SKM-1 (cell line): ENCODE measurements at regions not wholly inside any gene's neighbourhood (a gene's known extent, or its start where the extent isn't known, plus 50 kb on each side); places are given as distances from the start of the nearest gene placed in this dataset.
A peak's percentile ranks its signal among the peaks of the same experiment; 100 is the strongest.

Source experiments
- DNase-seq: peaks from one replicate; lab custom pipeline; 2025; ENCODE audit not compliant: unreplicated experiment; lab: John Stamatoyannopoulos, UW

DNA sequence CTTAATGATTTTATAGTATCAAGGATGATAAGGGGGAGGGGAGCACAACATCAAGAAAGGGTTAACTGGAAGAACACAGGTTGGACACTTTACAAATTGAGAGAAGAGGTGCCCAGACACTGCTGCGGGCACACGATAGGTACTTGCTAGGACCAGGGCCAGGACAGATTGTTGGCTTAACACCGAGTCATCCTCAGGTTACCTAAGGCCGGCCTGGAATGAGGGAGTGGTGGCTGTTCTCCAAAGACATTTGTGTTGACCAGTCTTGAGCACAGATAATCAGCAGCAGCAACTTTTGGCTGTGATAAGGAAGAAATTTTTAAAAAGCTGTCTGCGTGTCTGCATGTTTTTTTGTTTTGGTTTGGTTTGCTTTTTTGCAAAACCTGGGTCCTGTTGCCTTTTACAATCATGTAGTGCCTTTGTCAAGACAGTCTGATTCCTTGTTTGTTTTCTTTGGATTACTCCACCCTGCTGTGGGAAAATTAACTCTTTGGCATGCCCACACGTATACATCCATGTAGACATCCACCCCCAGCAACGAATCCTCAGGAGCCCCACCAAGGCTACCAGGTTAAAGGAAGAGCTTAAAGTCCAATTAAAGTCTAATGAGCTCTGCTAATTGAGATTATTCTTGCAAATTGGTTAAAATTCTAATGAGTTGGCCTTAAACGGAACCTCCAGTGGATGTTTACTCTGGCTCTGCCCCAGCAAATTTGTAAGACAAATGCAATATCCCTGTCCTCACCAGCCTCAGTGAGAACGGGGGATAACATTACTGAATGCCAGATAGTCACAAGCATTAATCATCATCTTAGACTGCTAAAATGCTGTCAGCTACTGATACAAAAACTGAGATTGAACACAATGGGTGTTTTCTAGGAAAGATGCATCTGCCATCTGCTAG is 382.3 kb downstream of the ACTL7B start:
- no peak for DNase-seq

DNA sequence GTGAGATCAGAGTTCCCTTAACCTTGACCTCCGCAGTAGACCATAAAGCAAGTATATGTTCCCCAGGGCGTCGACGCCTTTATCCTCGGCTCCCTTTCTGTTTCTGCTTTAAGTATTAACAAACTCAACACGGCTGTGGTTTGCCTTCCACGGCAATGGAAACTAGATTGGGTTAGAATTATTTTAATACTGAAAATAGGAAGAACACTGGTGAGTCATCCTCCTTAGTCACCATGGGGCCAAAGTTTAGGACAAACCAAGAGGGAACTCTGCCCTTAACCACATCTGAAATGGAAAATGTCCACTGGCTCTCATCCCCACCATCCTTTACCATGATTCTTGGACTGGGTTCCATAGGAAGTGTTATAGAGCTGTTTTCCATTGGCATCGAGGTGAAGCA is 386.1 kb downstream of the ACTL7B start:
- no peak for DNase-seq

DNA sequence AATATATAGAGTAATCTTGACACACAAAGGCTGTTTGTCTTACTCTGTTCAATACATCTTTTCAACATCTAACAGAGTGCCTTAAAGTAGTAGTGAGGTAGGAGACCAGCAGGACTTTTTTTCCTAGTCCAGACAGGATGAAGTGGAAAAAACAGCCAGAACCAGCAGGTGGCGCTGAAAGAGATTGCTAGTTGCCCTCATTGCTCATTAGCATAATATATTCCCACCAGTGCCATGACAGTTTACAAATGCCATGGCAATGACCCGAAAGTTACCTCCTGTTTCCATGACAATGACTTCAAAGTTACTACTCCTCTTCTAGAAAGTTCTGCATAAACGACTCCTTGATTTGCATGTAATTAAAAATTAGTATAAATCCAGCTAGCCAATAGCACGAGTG is 387.4 kb downstream of the ACTL7B start:
- peak; percentile 1 for DNase-seq

GRCh38 chr9:108467653-108468324 is 388.0 kb downstream of the ACTL7B start:
- DNase-seq: no peak

DNA sequence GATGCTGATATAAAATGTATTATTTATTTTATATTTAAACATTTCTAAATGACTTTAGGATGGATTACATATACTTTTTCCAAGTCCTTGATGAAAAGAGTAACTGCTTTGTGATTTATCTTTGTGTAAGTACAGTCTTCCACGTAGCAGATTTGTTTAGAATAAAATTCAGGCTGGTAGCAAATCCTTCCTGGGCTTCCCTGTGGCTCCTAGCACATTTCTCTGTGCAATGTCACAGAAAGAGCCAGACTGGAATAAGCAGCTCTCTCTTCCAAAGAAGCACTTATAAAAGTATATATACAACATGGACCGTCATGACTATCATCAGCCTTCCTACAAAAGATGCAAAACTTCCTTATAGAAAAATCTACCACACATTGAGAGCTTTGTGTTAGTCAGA is 388.6 kb downstream of the ACTL7B start:
- no peak for DNase-seq

GRCh38 chr9:108466304-108466703 is 389.5 kb downstream of the ACTL7B start:
- DNase-seq: no peak

DNA sequence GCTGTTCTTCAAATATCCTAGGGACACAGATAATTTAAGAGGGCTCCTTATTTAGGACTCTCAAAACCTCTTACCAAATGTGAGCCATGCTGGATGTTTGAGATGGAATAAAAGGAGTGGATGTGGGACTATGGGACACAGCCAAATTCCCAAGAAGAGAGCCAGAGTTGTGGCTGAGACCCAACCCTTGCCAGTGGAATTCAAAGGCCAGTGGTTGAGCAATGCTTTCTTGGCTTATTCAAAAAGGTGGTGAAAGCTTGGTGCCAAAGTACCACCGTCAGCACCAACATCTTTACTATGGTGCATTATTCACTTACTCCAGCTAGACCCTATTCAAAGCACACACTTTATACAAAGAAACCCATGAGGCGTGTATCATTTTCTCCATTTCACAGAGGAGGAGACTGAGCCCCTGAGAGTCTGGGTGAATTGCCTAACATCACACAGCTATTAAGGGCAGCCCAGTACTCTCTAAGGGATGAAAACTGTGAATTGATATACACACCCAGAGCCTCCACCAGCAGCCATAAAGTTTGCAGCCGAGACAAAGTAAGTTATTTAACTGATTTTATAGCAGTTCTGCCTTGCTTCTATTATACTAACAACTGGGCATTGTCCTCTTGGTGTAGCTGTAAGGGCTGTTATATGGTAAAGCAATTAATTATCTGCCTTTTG is 391.7 kb downstream of the ACTL7B start:
- no peak for DNase-seq

GRCh38 chr9:108456903-108457302 is 398.9 kb downstream of the ACTL7B start:
- DNase-seq: no peak

GRCh38 chr9:108445431-108446071 is 410.2 kb downstream of the ACTL7B start:
- DNase-seq: no peak

DNA sequence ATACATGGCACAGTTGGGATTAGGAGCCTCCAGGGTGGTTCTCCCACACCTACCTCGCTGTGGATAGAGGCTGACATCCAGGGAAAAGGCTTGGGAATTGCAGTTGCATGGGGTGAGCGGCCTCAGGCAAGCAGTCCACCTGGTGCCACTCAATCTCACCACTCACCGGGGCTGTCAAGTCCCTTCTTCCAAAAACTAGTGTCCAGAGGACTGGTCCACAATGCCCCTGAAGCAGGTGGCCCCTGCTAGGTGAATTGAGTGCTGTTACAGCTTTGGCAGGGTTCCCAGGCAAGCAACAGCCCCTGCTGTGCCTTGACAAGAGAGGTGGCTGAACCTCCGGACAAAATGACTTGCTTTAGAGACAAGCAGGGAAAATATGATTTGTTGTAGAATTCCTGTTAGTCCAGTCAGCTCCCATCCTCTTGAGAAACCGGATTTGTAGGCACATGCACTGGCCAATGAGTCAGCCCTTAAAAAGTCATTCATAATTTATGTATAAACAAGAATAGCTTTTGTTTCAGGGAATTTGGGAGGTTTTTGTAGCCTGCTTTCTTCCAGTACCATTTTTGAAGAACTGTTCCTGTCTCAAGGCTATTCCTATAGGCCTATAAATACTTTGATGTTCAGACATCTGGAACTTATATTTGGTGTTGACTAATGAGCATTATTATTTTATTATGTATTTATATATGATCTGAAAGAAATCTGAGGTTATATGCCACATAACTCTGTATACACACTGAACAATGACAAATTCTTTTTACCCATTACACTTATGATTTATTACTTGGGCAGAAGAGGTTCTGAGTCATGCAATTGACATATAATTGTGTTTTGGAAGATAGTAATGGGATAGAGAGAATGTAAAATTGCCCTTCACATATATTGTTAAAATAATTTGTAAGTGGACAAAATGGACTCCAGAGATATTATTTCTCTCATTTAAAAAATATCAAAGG is 411.1 kb downstream of the ACTL7B start:
- DNase-seq: no peak

DNA sequence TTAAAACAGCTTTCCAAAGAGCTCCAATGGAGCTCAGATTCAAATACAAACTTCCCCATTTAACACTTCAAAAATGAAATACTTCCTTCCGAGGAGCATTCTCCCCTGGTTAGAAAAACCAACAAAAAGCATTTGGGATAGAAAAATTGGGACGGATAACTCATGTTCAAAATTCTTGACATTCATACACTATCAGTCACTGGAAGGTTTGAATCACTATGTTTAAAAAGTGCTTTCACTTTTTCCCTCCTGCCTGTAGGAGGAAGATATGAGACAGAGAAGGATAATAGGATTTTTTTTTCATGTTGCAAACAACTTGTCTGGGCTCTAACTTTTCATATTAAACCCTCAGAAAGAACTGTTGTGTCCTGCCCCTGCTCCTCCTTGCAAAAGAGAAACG is 412.0 kb downstream of the ACTL7B start:
- no peak for DNase-seq

- DNase-seq: no peak
These were observed 412.7 kb downstream of the ACTL7B start for GRCh38 chr9:108443019-108443633.

GRCh38 chr9:108442627-108443018 is 413.2 kb downstream of the ACTL7B start:
- no peak for DNase-seq

GRCh38 chr9:108441726-108442125 is 414.1 kb downstream of the ACTL7B start:
- DNase-seq: no peak

DNA sequence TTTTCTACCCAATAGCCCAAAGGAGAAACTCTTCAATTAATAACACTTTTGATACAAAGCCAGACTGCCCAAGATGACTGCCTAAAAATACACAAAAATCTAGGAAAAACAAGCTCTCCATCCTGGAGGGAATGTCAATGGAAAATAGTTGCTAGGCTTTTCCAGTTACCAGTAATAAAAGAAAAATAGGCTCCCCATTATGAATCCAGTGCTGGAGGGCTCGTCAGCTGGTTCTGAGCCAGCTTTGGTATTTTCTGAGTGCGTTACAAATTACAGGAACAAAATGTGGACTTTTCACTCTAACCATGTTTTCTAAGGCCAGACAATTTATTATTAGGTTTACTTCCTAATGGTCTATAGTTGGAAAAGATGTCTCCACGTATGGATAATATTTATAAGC is 414.5 kb downstream of the ACTL7B start:
- DNase-seq: no peak

DNA sequence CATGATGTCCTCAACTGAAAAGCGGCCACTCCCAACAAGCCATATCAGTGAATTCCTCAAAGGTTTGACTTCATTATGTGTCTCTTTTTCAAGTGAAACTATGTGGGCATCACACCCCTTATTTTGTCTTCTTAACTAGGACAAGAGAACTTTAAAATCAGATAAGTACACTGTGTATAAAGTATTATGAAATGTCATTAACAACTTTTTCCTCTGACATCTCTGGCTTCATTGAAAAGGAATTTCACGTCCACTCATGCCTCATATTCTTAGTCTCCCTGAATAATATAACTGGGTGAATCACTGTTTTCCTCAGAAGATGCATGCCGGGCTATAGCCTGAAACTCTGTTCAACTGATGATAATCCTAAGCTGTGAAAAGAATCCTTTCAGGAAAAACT is 415.8 kb downstream of the ACTL7B start:
- no peak for DNase-seq

DNA sequence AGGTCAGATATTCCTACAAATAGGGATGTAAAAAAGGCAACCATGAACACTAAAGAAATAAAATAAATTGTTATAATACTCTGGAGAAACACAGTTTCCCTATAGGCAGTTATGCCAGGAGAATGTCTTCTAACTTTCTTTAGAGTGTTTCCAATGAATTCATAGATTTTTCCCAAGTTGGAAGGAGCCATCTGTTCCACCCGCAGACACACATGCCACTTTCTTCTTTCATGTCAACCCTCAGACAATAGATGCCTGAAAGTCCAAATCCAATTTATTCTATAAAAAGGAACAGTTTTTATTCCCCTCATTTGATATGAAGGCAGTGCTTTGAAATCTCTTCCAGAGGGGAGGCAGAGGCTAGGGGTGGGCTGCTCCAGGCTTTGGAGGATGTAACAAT is 418.1 kb downstream of the ACTL7B start:
- no peak for DNase-seq

- DNase-seq: no peak
These were observed 419.3 kb downstream of the ACTL7B start for GRCh38 chr9:108436448-108436847.

DNA sequence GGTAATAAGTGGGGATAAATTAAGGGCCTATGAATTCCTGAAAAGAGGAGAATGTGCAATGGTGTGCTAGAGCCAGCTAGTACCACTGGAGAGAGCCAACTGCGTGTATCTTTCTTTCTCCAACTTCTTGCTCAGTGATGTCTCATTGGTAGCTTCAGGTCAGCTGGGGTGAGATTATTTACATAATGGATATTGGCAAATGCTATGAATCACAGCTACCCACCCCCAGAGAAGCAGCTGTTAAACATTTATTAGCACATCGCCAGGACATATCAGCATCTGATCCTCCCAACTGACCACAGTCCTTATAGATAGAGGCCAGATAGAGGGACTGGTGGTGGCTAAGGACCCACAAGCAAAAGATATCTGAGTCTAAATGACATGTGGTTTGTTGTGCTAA is 421.3 kb downstream of the ACTL7B start:
- no peak for DNase-seq

- DNase-seq: no peak
These were observed 421.8 kb downstream of the ACTL7B start for GRCh38 chr9:108434036-108434435.
